ENCODE measurements at regions not wholly inside any gene's neighbourhood (a gene's known extent, or its start where the extent isn't known, plus 50 kb on each side); places are given as distances from the start of the nearest gene placed in this dataset.

DNA sequence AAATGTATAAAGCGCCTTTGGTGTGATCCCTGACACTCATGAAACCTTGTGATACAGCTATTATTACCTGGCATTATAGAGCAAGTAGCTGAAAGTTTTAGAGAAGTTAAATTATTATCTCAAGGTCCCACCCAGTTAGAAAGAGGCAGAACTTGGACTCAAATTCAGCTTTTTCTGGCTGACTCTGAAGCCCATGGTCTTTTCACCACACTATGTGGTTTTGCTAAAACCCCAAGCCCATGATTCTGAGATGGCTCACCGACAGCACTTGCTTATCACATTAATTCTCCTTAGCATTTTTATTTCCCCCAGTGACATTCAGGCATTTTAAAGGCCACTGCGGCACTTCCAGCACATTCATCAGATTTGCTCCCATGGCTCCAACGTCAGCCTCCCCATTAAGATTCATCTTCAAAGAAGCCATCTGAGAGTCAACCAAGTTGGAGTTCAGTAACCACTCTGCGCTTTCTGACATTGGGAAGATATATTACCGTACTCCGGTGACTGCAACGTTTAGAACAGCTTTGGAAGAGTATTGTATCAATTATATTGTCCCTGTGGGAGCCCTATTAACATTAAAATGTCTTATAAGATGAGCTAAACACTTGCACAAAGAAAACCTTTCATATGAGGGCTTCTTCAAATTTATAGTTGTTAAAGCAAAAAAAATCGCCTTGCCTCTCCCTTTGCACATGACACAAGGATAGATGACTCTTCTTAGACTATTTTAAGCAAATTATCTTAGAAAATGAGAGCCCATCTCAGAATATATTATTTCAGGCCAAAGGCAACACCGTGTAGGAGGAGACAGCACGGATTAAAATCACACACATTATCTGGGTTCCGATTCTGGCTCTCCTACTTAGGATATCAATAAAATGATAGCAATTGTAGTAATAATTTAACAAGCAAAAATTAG lies 638.1 kb downstream of the ACTL7B start:
- H3K27ac ChIP-seq: no peak overlapping the region
- H3K36me3 ChIP-seq: no peaks in the 10 kb centered on the region
- H3K9me3 ChIP-seq: no peaks in the 10 kb centered on the region
- DNase-seq: no peak
- intact Hi-C loops (cut with DNase I): no loop called here
- no peaks in the 10 kb centered on the region for H3K4me1 ChIP-seq
- WGBS, 2 donors: 76 to 80% methylated on average over 12 of the region's 12 CpGs
- H3K27me3 ChIP-seq: no peaks in the 10 kb centered on the region
- no peak overlapping the region for H3K4me3 ChIP-seq
- no peak for TF ChIP-seq POLR2A (IDR thresholded peaks at IDR 0.05)
- TF ChIP-seq, protein P1, sequence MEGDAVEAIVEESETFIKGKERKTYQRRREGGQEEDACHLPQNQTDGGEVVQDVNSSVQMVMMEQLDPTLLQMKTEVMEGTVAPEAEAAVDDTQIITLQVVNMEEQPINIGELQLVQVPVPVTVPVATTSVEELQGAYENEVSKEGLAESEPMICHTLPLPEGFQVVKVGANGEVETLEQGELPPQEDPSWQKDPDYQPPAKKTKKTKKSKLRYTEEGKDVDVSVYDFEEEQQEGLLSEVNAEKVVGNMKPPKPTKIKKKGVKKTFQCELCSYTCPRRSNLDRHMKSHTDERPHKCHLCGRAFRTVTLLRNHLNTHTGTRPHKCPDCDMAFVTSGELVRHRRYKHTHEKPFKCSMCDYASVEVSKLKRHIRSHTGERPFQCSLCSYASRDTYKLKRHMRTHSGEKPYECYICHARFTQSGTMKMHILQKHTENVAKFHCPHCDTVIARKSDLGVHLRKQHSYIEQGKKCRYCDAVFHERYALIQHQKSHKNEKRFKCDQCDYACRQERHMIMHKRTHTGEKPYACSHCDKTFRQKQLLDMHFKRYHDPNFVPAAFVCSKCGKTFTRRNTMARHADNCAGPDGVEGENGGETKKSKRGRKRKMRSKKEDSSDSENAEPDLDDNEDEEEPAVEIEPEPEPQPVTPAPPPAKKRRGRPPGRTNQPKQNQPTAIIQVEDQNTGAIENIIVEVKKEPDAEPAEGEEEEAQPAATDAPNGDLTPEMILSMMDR (IDR thresholded peaks at IDR 0.05): no peak

DNA sequence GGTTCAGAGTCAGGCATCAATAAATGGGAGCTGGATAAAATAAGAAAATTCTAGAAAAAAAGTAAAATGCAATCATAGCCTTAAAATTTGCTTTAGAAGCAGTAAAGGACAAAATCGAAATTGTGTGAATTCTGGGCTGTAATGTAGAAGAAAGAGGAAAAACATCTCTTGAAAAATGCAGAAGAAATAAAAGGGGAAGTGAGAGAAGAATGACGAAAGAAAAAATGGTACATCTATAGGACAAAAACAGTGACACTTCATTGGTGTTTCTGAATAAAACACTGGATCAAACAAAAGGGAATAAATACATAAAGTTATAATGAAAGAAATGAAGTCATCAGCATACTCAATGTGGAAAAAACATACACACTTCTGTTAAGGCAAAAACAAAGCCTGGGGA lies 642.3 kb downstream of the ACTL7B start:
- 50 to 60% methylated on average over 2 of the region's 2 CpGs for WGBS, 2 donors
- no peak for DNase-seq
- no peak for TF ChIP-seq POLR2A (IDR thresholded peaks at IDR 0.05)
- TF ChIP-seq, protein P1 (IDR thresholded peaks at IDR 0.05): no peak
- no peaks in the 10 kb centered on the region for H3K9me3 ChIP-seq
- no peak overlapping the region for H3K4me3 ChIP-seq
- H3K27ac ChIP-seq: no peak overlapping the region
- no peaks in the 10 kb centered on the region for H3K36me3 ChIP-seq
- intact Hi-C loops (cut with DNase I): no loop called here
- H3K4me1 ChIP-seq: no peaks in the 10 kb centered on the region
- no peaks in the 10 kb centered on the region for H3K27me3 ChIP-seq

DNA sequence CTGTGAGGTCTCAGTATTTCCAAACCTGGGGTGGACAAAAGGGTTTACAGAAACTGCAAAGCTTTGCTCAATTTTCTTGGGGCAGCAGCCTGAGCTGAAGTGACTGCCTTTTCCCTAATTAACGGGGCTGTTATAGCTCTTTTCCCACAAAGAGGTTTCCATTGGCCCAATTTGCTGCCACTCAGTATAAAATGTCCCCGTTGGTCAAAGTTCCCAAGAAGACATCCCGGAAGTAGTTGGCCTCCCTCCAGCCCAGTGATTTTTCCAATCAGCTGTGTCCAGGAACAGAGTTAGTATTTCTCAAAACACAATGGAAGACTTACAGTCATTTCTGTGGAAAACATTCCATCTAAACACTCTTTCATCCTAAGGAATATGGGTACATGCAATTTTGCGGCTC lies 643.6 kb downstream of the ACTL7B start:
- no peak for TF ChIP-seq POLR2A (IDR thresholded peaks at IDR 0.05)
- TF ChIP-seq, protein P1 (IDR thresholded peaks at IDR 0.05): no peak
- Histone ChIP-seq H3K27ac (no peak overlapping the region), H3K27me3 (no peaks in the 10 kb centered on the region), H3K4me1 (no peaks in the 10 kb centered on the region), H3K9me3 (no peaks in the 10 kb centered on the region), H3K4me3 (no peak overlapping the region), H3K36me3 (no peaks in the 10 kb centered on the region)
- DNase-seq: no peak
- intact Hi-C loops (cut with DNase I): no loop called here
- 68 to 95% methylated on average over 4 of the region's 4 CpGs for WGBS, 2 donors

DNA sequence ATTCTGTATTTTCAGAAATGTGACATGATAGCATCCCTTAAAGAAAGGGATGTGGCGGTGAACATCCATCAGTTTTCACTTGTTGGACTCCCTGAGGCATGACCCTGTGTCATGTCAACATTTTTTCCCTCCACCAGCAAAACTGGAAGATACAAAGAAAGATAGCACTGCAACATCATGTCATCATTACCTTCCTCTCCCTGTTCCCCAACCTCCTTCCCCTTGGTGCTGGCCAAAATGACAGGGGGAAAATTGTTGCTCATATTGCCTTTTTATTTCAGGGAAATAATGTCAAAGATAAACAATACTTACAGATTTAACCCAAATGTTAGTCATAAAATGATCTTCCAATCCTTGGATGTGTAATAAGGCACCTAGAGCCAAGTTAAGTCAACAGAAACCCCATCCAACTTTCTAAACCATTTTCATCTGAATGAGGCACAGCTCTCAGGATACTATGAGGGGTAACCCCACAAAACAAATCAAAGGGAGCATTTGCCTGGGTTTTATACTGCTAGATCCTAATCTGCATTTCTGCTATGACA lies 644.3 kb downstream of the ACTL7B start:
- H3K4me3 ChIP-seq: no peak overlapping the region
- H3K4me1 ChIP-seq: no peaks in the 10 kb centered on the region
- no peak for DNase-seq
- no peaks in the 10 kb centered on the region for H3K27me3 ChIP-seq
- no peak for TF ChIP-seq POLR2A (IDR thresholded peaks at IDR 0.05)
- TF ChIP-seq, protein P1 (IDR thresholded peaks at IDR 0.05): no peak
- 87 to 100% methylated on average over 1 of the region's 1 CpG for WGBS, 2 donors
- H3K9me3 ChIP-seq: no peaks in the 10 kb centered on the region
- intact Hi-C loops (cut with DNase I): no loop called here
- no peak overlapping the region for H3K27ac ChIP-seq
- no peaks in the 10 kb centered on the region for H3K36me3 ChIP-seq

DNA sequence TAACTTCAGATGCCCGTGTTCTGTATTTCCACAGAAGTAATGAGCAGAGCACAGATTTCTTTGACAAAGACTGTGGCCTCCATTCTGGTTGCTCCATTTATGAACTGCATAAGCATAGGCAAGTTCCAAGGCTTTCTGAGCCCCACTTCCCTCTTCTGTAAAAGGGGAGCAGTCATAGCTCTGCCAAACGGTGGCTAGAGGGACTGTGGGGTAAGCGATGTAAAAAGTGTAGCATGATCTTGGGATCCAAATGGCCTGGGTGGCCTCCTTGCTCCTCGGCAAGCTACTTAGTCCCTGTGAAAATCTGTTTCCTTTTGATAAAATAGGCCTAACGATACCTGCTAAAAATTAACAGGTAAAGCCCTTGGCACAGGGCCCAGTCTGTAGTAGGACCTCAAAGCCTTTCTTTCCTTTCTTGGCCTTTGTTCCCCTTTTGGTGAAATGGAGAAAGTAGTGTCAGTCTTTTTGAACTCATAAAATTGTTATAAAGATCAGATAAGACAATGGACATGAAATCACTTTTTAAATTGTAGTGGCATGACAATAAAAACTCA lies 646.6 kb downstream of the ACTL7B start:
- Histone ChIP-seq H3K4me3 (no peak overlapping the region), H3K36me3 (no peaks in the 10 kb centered on the region), H3K27me3 (no peaks in the 10 kb centered on the region), H3K9me3 (no peaks in the 10 kb centered on the region), H3K4me1 (no peaks in the 10 kb centered on the region), H3K27ac (no peak overlapping the region)
- 71 to 78% methylated on average over 5 of the region's 5 CpGs for WGBS, 2 donors
- no peak for TF ChIP-seq POLR2A (IDR thresholded peaks at IDR 0.05)
- TF ChIP-seq, protein P1 (IDR thresholded peaks at IDR 0.05): no peak
- intact Hi-C loops (cut with DNase I): no loop called here
- no peak for DNase-seq
